ENCODE measurements at regions not wholly inside any gene's neighbourhood (a gene's known extent, or its start where the extent isn't known, plus 50 kb on each side); places are given as distances from the start of the nearest gene placed in this dataset.

DNA sequence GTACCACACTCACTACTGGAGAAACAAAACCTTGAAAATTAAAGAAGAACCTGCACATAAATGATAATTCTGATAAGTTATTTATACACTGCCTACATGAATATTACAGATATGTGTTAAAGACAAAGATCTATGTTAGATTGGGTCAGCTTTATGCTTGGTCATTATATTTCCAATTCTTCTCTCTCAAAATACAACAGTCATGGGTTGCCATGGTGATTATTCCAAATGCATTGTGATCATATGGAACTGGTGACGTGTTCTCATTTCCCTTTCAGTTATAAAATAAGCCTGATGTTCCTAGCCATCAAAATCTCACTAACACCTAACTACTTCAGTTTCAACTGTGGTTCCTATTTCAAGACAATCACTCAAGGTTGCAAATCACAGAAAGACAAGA lies 1416.4 kb downstream of the UQCRFS1 start:
- Histone ChIP-seq H2BK5ac (ENCODE audit: insufficient read length, low read length) (no peak overlapping the region), H3K4me2 (ENCODE audit: insufficient read depth, insufficient read length, low read length) (no peak overlapping the region), H2BK12ac (ENCODE audit: insufficient read length, low read depth, low read length) (no peak overlapping the region), H2AFZ (ENCODE audit: low read length) (no peak overlapping the region), H3K18ac (ENCODE audit: insufficient read length, low read depth, low read length) (no peak overlapping the region), H2AK5ac (ENCODE audit: insufficient read length, low read length) (no peak overlapping the region), H3K27me3 (ENCODE audit: insufficient read depth, low read length) (no peaks in the 10 kb centered on the region), H4K20me1 (ENCODE audit: control insufficient read depth, insufficient read depth, insufficient read length) (no peaks in the 10 kb centered on the region), H3K14ac (ENCODE audit: insufficient read depth, low read length) (no peak overlapping the region), H3K4ac (ENCODE audit: low read depth, low read length) (no peak overlapping the region), H3K27ac (ENCODE audit: insufficient read length, low read depth, low read length) (no peak overlapping the region), H3K79me2 (ENCODE audit: insufficient read depth, low read length) (peaks cover 7% of the 10 kb centered on the region; the same call in 1 of the 2 replicates), H2BK120ac (ENCODE audit: low read depth, low read length, poor library complexity, severe bottlenecking) (no peak overlapping the region), H3K79me1 (ENCODE audit: insufficient read depth, low read depth, low read length, poor library complexity, severe bottlenecking) (peaks cover 8% of the 10 kb centered on the region), H3K23ac (ENCODE audit: insufficient read length, low read depth, low read length) (no peak overlapping the region), H2BK20ac (ENCODE audit: low read depth, low read length, poor library complexity, severe bottlenecking) (no peak overlapping the region), H3K56ac (ENCODE audit: insufficient read length, low read depth, low read length) (no peak overlapping the region), H3K23me2 (ENCODE audit: insufficient read length, low read depth, low read length, poor library complexity, severe bottlenecking) (no peaks in the 10 kb centered on the region), H4K5ac (ENCODE audit: insufficient read length, low read depth, low read length) (no peak overlapping the region), H3K9ac (ENCODE audit: extremely low read depth, insufficient read length, low read length) (no peak overlapping the region), H3K4me1 (ENCODE audit: insufficient read depth, low read length) (no peaks in the 10 kb centered on the region), H4K8ac (replicated peaks; ENCODE audit: insufficient read length, low read depth, low read length) (no peak overlapping the region), H4K91ac (ENCODE audit: insufficient read length, low read depth, low read length) (no peak overlapping the region), H3K9me3 (ENCODE audit: control insufficient read depth, low read depth, low read length) (no peaks in the 10 kb centered on the region), H2BK15ac (ENCODE audit: low read depth, low read length) (no peak overlapping the region), H3T11ph (ENCODE audit: low read length) (no peak overlapping the region)
- H3K4me3 Mint-ChIP-seq, result no peak overlapping the region
- no peak for DNase-seq
- no peak for TF ChIP-seq CTCF (conservative IDR thresholded peaks at IDR 0.05)
- peaks cover 20 to 37% (median 32%) of the 10 kb centered on the region in 3 experiments for H3K36me3 Mint-ChIP-seq (ENCODE audit: insufficient read depth in 1 of 3, low read depth in 3 of 3)
- WGBS (ENCODE audit: extremely low coverage, insufficient read length, low lambda C conversion rate), result no CpG with 5 or more reads among the region's 1 CpG
- H3K9me3 Mint-ChIP-seq, result peaks cover 14 to 23% of the 10 kb centered on the region in 2 experiments
- peaks cover 3 to 8% of the 10 kb centered on the region in 2 experiments for H3K4me1 Mint-ChIP-seq
- H3K27me3 Mint-ChIP-seq (ENCODE audit: low read depth), result no peaks in the 10 kb centered on the region
- no peak overlapping the region for H3K27ac Mint-ChIP-seq
